RWPE2 (cell line): ENCODE measurements at regions not wholly inside any gene's neighbourhood (a gene's known extent, or its start where the extent isn't known, plus 50 kb on each side); places are given as distances from the start of the nearest gene placed in this dataset.

Experiments used
- ATAC-seq: fragments of 200-7000 bp; cut with Tn5 transposase; 3 replicates; pipeline ENCODE4 v1.9.1; 2021; ENCODE audit warnings: low read depth
- DNase-seq: peaks from one replicate; pipeline ENCODE4 v3.0.0-alpha.2; 2020; ENCODE audit warnings: low spot score
- H3K27ac ChIP-seq: fragments of 450-650 bp; 2 replicates; pipeline ENCODE4 v1.5.1; 2017; ENCODE audit warnings: mild to moderate bottlenecking; ENCODE audit not compliant: poor library complexity, severe bottlenecking
- H3K27me3 ChIP-seq: fragments of 250-450 bp; sonication (Bioruptor Pico); 2 replicates; pipeline ENCODE4 v1.5.1; 2021; ENCODE audit warnings: mild to moderate bottlenecking, moderate library complexity; ENCODE audit not compliant: insufficient read depth, poor library complexity, severe bottlenecking
- H3K36me3 ChIP-seq: fragments of 250-450 bp; sonication (Bioruptor Pico); 2 replicates; pipeline ENCODE4 v1.5.1; 2020; ENCODE audit warnings: low read depth, mild to moderate bottlenecking, moderate library complexity
- H3K4me1 ChIP-seq: fragments of 250-450 bp; sonication (Bioruptor Pico); 2 replicates; pipeline ENCODE4 v1.5.1; 2021; ENCODE audit warnings: mild to moderate bottlenecking, moderate library complexity; ENCODE audit not compliant: insufficient read depth, poor library complexity, severe bottlenecking
- H3K4me3 ChIP-seq: fragments of 250-450 bp; sonication (Bioruptor Pico); 2 replicates; pipeline ENCODE4 v1.5.1; 2021; ENCODE audit warnings: mild to moderate bottlenecking, moderate library complexity; ENCODE audit not compliant: severe bottlenecking
- H3K9me3 ChIP-seq: fragments of 250-450 bp; sonication (Bioruptor Pico); 2 replicates; pipeline ENCODE4 v1.5.1; 2021; ENCODE audit warnings: mild to moderate bottlenecking, moderate library complexity; ENCODE audit not compliant: severe bottlenecking
- TF ChIP-seq, protein P1 (sequence below): fragments of 450-650 bp; IDR thresholded peaks from one replicate; pipeline ENCODE4 v1.5.1; 2017; ENCODE audit warnings: mild to moderate bottlenecking, moderate library complexity; ENCODE audit not compliant: poor library complexity, severe bottlenecking

DNA sequence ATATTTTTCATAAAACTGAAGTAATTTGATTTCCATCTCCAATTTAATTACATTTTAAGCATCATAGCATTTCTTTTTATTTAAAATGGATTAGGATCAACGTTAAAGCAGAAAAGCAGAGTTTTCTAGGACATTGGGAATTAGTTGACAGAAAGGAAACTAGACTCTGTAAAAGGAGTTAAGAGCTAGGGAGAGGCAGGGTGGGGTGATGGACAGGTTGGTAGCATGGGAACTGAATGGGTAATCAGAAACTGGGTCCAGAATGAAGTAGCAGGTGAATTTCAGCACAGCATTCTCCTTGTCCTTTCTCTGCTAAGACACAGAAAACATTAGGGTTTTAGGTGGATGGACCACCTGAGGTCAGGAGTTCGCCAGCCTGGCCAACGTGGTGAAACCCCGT, 97.6 kb downstream of the ANAPC4 start:
- Histone ChIP-seq H3K4me3 (no peak overlapping the region), H3K36me3 (no peaks in the 10 kb centered on the region), H3K27me3 (no peaks in the 10 kb centered on the region), H3K4me1 (no peaks in the 10 kb centered on the region), H3K9me3 (no peaks in the 10 kb centered on the region), H3K27ac (no peak overlapping the region)
- TF ChIP-seq, protein P1, sequence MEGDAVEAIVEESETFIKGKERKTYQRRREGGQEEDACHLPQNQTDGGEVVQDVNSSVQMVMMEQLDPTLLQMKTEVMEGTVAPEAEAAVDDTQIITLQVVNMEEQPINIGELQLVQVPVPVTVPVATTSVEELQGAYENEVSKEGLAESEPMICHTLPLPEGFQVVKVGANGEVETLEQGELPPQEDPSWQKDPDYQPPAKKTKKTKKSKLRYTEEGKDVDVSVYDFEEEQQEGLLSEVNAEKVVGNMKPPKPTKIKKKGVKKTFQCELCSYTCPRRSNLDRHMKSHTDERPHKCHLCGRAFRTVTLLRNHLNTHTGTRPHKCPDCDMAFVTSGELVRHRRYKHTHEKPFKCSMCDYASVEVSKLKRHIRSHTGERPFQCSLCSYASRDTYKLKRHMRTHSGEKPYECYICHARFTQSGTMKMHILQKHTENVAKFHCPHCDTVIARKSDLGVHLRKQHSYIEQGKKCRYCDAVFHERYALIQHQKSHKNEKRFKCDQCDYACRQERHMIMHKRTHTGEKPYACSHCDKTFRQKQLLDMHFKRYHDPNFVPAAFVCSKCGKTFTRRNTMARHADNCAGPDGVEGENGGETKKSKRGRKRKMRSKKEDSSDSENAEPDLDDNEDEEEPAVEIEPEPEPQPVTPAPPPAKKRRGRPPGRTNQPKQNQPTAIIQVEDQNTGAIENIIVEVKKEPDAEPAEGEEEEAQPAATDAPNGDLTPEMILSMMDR: no peak
- DNase-seq (no peak), ATAC-seq (no peak)

DNA sequence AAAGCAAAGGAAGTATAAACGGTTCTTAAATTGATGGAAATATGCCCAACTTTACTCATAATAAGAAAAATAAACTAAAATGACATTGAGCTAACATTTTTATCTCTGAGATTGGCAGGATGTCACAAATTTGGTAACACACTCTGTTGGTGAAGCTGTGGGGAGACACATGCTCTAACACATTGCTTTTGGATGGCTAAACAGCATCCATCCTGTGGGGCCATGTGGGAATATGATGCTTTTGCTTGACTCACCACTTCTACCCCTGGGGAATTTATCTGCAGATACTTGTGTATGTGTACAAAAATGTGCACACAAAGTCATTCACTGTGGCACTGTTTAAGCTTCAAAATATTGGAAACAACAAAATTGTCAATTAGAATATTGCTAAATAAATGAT, 100.2 kb downstream of the ANAPC4 start:
- Histone ChIP-seq H3K9me3 (no peaks in the 10 kb centered on the region), H3K36me3 (no peaks in the 10 kb centered on the region), H3K27ac (no peak overlapping the region), H3K27me3 (no peaks in the 10 kb centered on the region), H3K4me3 (no peak overlapping the region), H3K4me1 (no peaks in the 10 kb centered on the region)
- DNase-seq (no peak), ATAC-seq (no peak)
- TF ChIP-seq, protein P1: no peak

DNA sequence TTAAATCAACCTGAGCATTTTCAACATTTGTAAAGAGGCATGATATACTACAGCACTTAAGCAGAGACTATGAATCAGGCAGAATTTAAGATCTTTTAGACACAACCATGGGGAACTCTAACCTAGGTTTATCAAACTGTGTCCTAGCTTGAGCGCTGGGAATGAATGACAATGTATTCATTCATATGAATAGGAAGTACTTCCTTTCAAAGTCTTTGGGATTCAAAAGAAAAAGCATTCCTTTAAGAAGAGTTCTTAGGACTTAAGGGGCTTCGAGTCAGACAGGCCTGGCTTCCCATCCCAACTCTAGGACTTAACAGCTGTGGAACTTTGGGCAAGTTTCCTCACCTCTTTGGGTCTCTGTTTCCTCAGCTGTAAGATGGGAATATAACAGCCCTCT, 104.6 kb downstream of the ANAPC4 start:
- Histone ChIP-seq H3K27me3 (no peaks in the 10 kb centered on the region), H3K4me3 (no peak overlapping the region), H3K4me1 (no peaks in the 10 kb centered on the region), H3K9me3 (no peaks in the 10 kb centered on the region), H3K36me3 (no peaks in the 10 kb centered on the region), H3K27ac (no peak overlapping the region)
- DNase-seq: no peak
- ATAC-seq: no peak
- TF ChIP-seq, protein P1: no peak

DNA sequence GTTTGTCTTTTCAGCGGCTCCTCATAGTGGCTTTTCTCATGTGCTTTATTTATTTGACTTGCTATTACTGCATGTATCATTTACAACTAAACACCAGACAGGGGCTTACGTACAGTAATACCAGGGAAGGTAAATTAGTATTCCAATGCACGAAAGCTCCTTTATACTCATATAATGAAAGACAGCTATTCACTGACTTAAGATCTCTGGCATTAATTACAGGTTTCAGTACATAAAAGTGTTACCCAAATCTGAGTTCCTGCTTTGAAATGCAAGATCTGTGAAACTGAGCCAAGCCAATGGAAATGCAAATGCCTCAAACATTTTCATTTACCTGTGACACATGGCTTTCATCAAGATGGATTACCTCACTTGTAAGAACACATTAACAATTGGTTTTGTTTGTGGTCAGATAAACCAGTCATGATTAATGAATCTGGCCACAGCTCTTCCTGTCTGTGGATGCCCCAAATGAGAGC, 107.2 kb downstream of the ANAPC4 start:
- TF ChIP-seq, protein P1: no peak
- no peak overlapping the region for H3K4me3 ChIP-seq
- no peaks in the 10 kb centered on the region for H3K36me3 ChIP-seq
- no peaks in the 10 kb centered on the region for H3K27me3 ChIP-seq
- H3K9me3 ChIP-seq: no peaks in the 10 kb centered on the region
- DNase-seq: no peak
- H3K4me1 ChIP-seq: no peaks in the 10 kb centered on the region
- ATAC-seq: peak; percentile 59; the same call in 2 of the 3 replicates
- H3K27ac ChIP-seq: no peak overlapping the region

DNA sequence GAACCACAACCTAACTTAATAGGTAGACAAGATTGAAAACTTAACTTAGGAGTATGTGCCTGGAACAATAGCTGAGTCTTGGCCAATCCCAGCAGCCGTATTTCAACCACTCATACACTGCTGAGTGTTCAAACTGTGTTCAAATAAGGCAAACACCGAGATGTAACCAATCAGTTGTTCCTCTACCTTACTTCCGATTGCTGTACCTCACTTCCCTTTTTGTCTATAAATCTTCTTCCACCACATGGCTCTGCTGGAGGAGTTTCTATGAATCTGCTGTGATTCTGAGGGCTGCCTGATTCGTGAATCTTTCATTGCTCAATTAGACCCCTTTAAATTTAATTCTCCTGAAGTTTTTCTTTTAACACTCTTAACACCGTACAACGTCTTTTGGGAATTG, 108.0 kb downstream of the ANAPC4 start:
- TF ChIP-seq, protein P1: no peak
- Histone ChIP-seq H3K36me3 (no peaks in the 10 kb centered on the region), H3K9me3 (no peaks in the 10 kb centered on the region), H3K4me3 (no peak overlapping the region), H3K27ac (no peak overlapping the region), H3K27me3 (no peaks in the 10 kb centered on the region), H3K4me1 (no peaks in the 10 kb centered on the region)
- no peak for DNase-seq
- ATAC-seq: no peak
